HepG2 (cell line): ENCODE measurements at regions not wholly inside any gene's neighbourhood (a gene's known extent, or its start where the extent isn't known, plus 50 kb on each side); places are given as distances from the start of the nearest gene placed in this dataset.

Experiments used
- ATAC-seq: fragments of 200-7000 bp; cut with Tn5 transposase; 3 replicates; pipeline ENCODE4 v1.9.1; 2020; ENCODE audit warnings: mild to moderate bottlenecking, moderate library complexity
- BruUV-seq: library from RNA; stranded (reverse); fragments of 400-500 nt; replicated peaks from 2 replicates; lab custom pipeline; 2021; lab: Mats Ljungman, UMichigan
- CTCF ChIA-PET: fragments of 300-600 bp; formaldehyde crosslinking; extraction: SDS; loops from one replicate; lab custom pipeline; 2021; ENCODE audit warnings: low total read pairs, inconsistent platforms, low intra/inter-chr PET ratio; lab: Yijun Ruan, JAX
- POLR2A ChIA-PET: fragments of 350-600 bp; sonication (Branson Sonifier 250); formaldehyde crosslinking; loops from one replicate; lab custom pipeline; 2020; ENCODE audit warnings: antibody characterized with exemption, inconsistent platforms; lab: Yijun Ruan, JAX
- DNase-seq: peaks from one replicate; pipeline ENCODE4 v3.0.0-alpha.2; 2015; ENCODE audit warnings: low spot score
- FAIRE-seq: peaks from 3 replicates; lab custom pipeline; 2011; peaks lifted over from hg19 to GRCh38; lab: Jason Lieb, UNC
- H2AFZ ChIP-seq: one replicate; pipeline ENCODE4 v1.6.1; 2011; ENCODE audit warnings: low read length, inconsistent platforms
- H3K27ac ChIP-seq: fragments of 300-600 bp; 3 replicates; pipeline ENCODE4 v1.8.0; 2011; ENCODE audit warnings: mixed run types, mild to moderate bottlenecking, mixed read lengths, low read length, inconsistent platforms; ENCODE audit not compliant: insufficient read depth; ENCODE audit errors: extremely low read length
- H3K27me3 ChIP-seq, 2 experiments: fragments of 200-600 bp in 1 of 2; 2 replicates in 1 of 2; 3 replicates in 1 of 2; pipeline versions ENCODE4 v1.6.0 to v1.8.0; 2011; ENCODE audit warnings: low read length in 2 of 2, mild to moderate bottlenecking in 2 of 2, moderate library complexity in 2 of 2, inconsistent platforms in 1 of 2; ENCODE audit not compliant: insufficient read depth in 2 of 2, control insufficient read depth in 1 of 2
- H3K36me3 ChIP-seq, 2 experiments: fragments of 200-600 bp in 1 of 2; replicated peaks in 1 of 2; 2 replicates in 1 of 2; 3 replicates in 1 of 2; pipeline versions ENCODE4 v1.5.1 to v1.8.0; 2011; ENCODE audit warnings: low read length in 2 of 2, inconsistent platforms in 1 of 2; ENCODE audit not compliant: insufficient read depth in 2 of 2, control insufficient read depth in 1 of 2
- H3K4me1 ChIP-seq: 2 replicates; pipeline ENCODE4 v1.5.1; 2012; ENCODE audit warnings: low read length, inconsistent platforms; ENCODE audit not compliant: insufficient read depth
- H3K4me2 ChIP-seq: 2 replicates; pipeline ENCODE4 v1.6.0; 2011; ENCODE audit warnings: low read depth, low read length, inconsistent platforms
- H3K4me3 ChIP-seq, 3 experiments: fragments of 200-600 bp in 1 of 3; sonication (generic), shearing (Covaris generic) in 1 of 3; replicated peaks in 1 of 3; 2 replicates each; pipeline ENCODE4 v1.5.1; 2011 to 2016; ENCODE audit warnings: low read length in 3 of 3, inconsistent platforms in 2 of 3, low read depth in 2 of 3, mild to moderate bottlenecking in 2 of 3, control low read depth in 1 of 3, mixed read lengths in 1 of 3; ENCODE audit not compliant: insufficient read depth in 1 of 3
- H3K79me2 ChIP-seq: one replicate; pipeline ENCODE4 v1.6.1; 2011; ENCODE audit warnings: low read length, inconsistent platforms; ENCODE audit not compliant: insufficient read depth
- H3K9ac ChIP-seq: 2 replicates; pipeline ENCODE4 v1.6.0; 2011; ENCODE audit warnings: mild to moderate bottlenecking, low read depth, low read length, inconsistent platforms; ENCODE audit not compliant: insufficient read depth
- H3K9me3 ChIP-seq: 2 replicates; pipeline ENCODE4 v1.5.1; 2012; ENCODE audit warnings: mild to moderate bottlenecking, low read length
- H4K20me1 ChIP-seq: 2 replicates; pipeline ENCODE4 v1.6.0; 2011; ENCODE audit warnings: inconsistent platforms, mild to moderate bottlenecking, low read length, moderate library complexity; ENCODE audit not compliant: insufficient read depth
- ARID3A ChIP-seq: IDR thresholded peaks from 2 replicates; pipeline ENCODE4 v1.6.1; 2012; ENCODE audit warnings: low read depth, low read length, improper control_type of control experiment
- IRF1 ChIP-seq: sonication (generic); formaldehyde crosslinking; IDR thresholded peaks from 2 replicates; pipeline ENCODE4 v1.4.0; 2020; ENCODE audit warnings: low read depth, mild to moderate bottlenecking, missing genetic modification reagents
- NR0B2 ChIP-seq: sonication (generic); formaldehyde crosslinking; IDR thresholded peaks from 2 replicates; pipeline ENCODE4 v1.4.0; 2020; ENCODE audit warnings: mild to moderate bottlenecking, missing genetic modification reagents
- PHF20 ChIP-seq: sonication (generic); formaldehyde crosslinking; IDR thresholded peaks from 2 replicates; pipeline ENCODE4 v1.5.0; 2020; ENCODE audit warnings: mild to moderate bottlenecking, missing genetic modification reagents
- PHF21A ChIP-seq: sonication (generic); formaldehyde crosslinking; IDR thresholded peaks from 2 replicates; pipeline ENCODE4 v1.5.0; 2020; ENCODE audit warnings: mild to moderate bottlenecking, missing genetic modification reagents
- SP2 ChIP-seq: sonication (generic); formaldehyde crosslinking; IDR thresholded peaks from 2 replicates; pipeline ENCODE4 v1.5.1; 2020; ENCODE audit warnings: mild to moderate bottlenecking, missing genetic modification reagents
- TFAP4 ChIP-seq: sonication (generic); IDR thresholded peaks from 2 replicates; pipeline ENCODE4 v1.6.1; 2016; ENCODE audit warnings: low read depth, borderline replicate concordance
- TMF1 ChIP-seq: sonication (generic); formaldehyde crosslinking; IDR thresholded peaks from 2 replicates; pipeline ENCODE4 v1.8.1; 2022; ENCODE audit warnings: low read depth, missing genetic modification reagents
- YEATS2 ChIP-seq: sonication (generic); formaldehyde crosslinking; IDR thresholded peaks from 2 replicates; pipeline ENCODE4 v1.4.0; 2020; ENCODE audit warnings: missing genetic modification reagents, borderline replicate concordance
- ZIK1 ChIP-seq: sonication (generic); formaldehyde crosslinking; IDR thresholded peaks from 2 replicates; pipeline ENCODE4 v1.5.0; 2020; ENCODE audit warnings: mild to moderate bottlenecking, low read depth, missing genetic modification reagents, borderline replicate concordance
- ZNF552 ChIP-seq: sonication (generic); formaldehyde crosslinking; IDR thresholded peaks from 2 replicates; pipeline ENCODE4 v1.9.0; 2022; ENCODE audit warnings: missing genetic modification reagents, mild to moderate bottlenecking, borderline replicate concordance
- ZNF589 ChIP-seq: sonication (generic); formaldehyde crosslinking; conservative IDR thresholded peaks from 2 replicates; pipeline ENCODE4 v1.8.0; 2022; ENCODE audit warnings: mild to moderate bottlenecking, moderate library complexity, missing genetic modification reagents
- WGBS: methylation state at CpG from one replicate; pipeline ENCODE4 v1.1.6; 2017; ENCODE audit warnings: low lambda C conversion rate; 5-methylcytosine and 5-hydroxymethylcytosine counted together
- in situ Hi-C: cut with HindIII; loops from 2 replicates; pipeline ENCODE4 v1.10.0; 2017; ENCODE audit warnings: low pct_unique_long_range_greater_than_20kb; ENCODE audit not compliant: extremely low pct_ligation_motif_present
- intact Hi-C: fragments of 100-400 bp; cut with micrococcal nuclease; formaldehyde crosslinking; loops from one replicate; pipeline ENCODE4 v1.10.0; 2022; ENCODE audit not compliant: unreplicated experiment
- TF ChIP-seq, protein P1 (sequence below): sonication (generic); formaldehyde crosslinking; IDR thresholded peaks from 2 replicates; pipeline ENCODE4 v1.5.0; 2020; ENCODE audit warnings: mild to moderate bottlenecking, missing genetic modification reagents, moderate library complexity
- TF ChIP-seq, protein P2 (sequence below): sonication (generic); formaldehyde crosslinking; IDR thresholded peaks from 2 replicates; pipeline ENCODE4 v1.8.1; 2023; ENCODE audit warnings: missing genetic modification reagents, mild to moderate bottlenecking, borderline replicate concordance
- TF ChIP-seq, protein P3 (sequence below): fragments of 450-650 bp; IDR thresholded peaks from 2 replicates; pipeline ENCODE4 v1.6.1; 2017; ENCODE audit warnings: mild to moderate bottlenecking

DNA sequence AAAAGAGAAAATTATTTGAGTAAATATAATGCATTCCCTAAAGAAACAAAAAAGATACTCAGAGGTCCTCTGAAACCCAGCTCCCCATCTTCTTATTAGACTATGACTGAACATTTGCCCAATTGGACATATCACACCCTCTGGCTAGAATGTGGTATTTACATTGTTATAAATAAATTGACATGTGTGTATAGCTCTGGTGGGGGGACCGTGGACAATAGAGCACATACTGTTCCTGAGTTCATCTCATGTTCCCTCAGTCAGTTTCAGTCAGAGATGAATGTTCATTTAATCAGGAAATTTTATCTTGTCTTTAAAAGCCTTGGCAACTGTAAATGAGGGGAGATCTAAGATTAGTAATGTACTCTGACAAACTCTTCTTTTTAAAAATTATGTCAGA lies 459.3 kb upstream of the ADAMTS5 start (continued):
- TF ChIP-seq, protein P1, sequence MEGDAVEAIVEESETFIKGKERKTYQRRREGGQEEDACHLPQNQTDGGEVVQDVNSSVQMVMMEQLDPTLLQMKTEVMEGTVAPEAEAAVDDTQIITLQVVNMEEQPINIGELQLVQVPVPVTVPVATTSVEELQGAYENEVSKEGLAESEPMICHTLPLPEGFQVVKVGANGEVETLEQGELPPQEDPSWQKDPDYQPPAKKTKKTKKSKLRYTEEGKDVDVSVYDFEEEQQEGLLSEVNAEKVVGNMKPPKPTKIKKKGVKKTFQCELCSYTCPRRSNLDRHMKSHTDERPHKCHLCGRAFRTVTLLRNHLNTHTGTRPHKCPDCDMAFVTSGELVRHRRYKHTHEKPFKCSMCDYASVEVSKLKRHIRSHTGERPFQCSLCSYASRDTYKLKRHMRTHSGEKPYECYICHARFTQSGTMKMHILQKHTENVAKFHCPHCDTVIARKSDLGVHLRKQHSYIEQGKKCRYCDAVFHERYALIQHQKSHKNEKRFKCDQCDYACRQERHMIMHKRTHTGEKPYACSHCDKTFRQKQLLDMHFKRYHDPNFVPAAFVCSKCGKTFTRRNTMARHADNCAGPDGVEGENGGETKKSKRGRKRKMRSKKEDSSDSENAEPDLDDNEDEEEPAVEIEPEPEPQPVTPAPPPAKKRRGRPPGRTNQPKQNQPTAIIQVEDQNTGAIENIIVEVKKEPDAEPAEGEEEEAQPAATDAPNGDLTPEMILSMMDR (CRISPR knock-in tag) = no peak
- no peak for TF ChIP-seq TMF1 (CRISPR knock-in tag)
- no peak for TF ChIP-seq IRF1 (CRISPR knock-in tag)
- TF ChIP-seq, protein P2, sequence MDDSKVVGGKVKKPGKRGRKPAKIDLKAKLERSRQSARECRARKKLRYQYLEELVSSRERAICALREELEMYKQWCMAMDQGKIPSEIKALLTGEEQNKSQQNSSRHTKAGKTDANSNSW = no peak
- no peak for TF ChIP-seq ZNF589 (CRISPR knock-in tag)
- TF ChIP-seq ARID3A = no peak

- POLR2A ChIA-PET = no interaction called here
- Histone ChIP-seq H4K20me1 (no peaks in the 10 kb centered on the region), H3K9me3 (peaks cover 91% of the 10 kb centered on the region), H2AFZ (no peak overlapping the region), H3K27me3 (no peaks in the 10 kb centered on the region), H3K79me2 (no peaks in the 10 kb centered on the region), H3K9ac (no peak overlapping the region), H3K36me3 (no peaks in the 10 kb centered on the region), H3K4me3 (no peak overlapping the region), H3K4me2 (no peak overlapping the region), H3K27ac (no peak overlapping the region), H3K4me1 (no peaks in the 10 kb centered on the region)
- intact Hi-C loops = no loop called here
- no peak for DNase-seq
- 31% methylated on average over 3 of the region's 3 CpGs for WGBS
- BruUV-seq = no TSS peak
- no peak for FAIRE-seq
- in situ Hi-C loops = no loop called here
- CTCF ChIA-PET = no interaction called here
- ATAC-seq = no peak
- TF ChIP-seq PHF21A (CRISPR knock-in tag) = no peak
- no peak for TF ChIP-seq ZIK1 (CRISPR knock-in tag)
- TF ChIP-seq, protein P3, sequence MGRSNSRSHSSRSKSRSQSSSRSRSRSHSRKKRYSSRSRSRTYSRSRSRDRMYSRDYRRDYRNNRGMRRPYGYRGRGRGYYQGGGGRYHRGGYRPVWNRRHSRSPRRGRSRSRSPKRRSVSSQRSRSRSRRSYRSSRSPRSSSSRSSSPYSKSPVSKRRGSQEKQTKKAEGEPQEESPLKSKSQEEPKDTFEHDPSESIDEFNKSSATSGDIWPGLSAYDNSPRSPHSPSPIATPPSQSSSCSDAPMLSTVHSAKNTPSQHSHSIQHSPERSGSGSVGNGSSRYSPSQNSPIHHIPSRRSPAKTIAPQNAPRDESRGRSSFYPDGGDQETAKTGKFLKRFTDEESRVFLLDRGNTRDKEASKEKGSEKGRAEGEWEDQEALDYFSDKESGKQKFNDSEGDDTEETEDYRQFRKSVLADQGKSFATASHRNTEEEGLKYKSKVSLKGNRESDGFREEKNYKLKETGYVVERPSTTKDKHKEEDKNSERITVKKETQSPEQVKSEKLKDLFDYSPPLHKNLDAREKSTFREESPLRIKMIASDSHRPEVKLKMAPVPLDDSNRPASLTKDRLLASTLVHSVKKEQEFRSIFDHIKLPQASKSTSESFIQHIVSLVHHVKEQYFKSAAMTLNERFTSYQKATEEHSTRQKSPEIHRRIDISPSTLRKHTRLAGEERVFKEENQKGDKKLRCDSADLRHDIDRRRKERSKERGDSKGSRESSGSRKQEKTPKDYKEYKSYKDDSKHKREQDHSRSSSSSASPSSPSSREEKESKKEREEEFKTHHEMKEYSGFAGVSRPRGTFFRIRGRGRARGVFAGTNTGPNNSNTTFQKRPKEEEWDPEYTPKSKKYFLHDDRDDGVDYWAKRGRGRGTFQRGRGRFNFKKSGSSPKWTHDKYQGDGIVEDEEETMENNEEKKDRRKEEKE = no peak
- no peak for TF ChIP-seq YEATS2 (CRISPR knock-in tag)
- TF ChIP-seq NR0B2 (CRISPR knock-in tag) = no peak
- TF ChIP-seq SP2 (CRISPR knock-in tag) = no peak
- TF ChIP-seq TFAP4 = no peak
- TF ChIP-seq ZNF552 (CRISPR knock-in tag) = no peak
- no peak for TF ChIP-seq PHF20
Observed at GRCh38 chr21:27425574-27425973, 458.7 kb upstream of the ADAMTS5 start.
